Adrenal gland (tissue), 5 donors: ENCODE measurements at regions not wholly inside any gene's neighbourhood (a gene's known extent, or its start where the extent isn't known, plus 50 kb on each side); places are given as distances from the start of the nearest gene placed in this dataset.

ENCODE experiments used
- CTCF ChIP-seq, 6 experiments: fragments of 450-650 bp in 4 of 6; fragments of 200-600 bp in 2 of 6; sonication (generic) in 1 of 6; IDR thresholded peaks; 1 replicate in 5 of 6; 2 replicates in 1 of 6; pipeline versions ENCODE4 v1.5.1 to v1.8.0; 2016 to 2021; ENCODE audit warnings: antibody characterized with exemption in 6 of 6, mild to moderate bottlenecking in 2 of 6, moderate library complexity in 1 of 6
- POLR2A ChIP-seq, 2 donors: fragments of 450-650 bp; IDR thresholded peaks; one replicate each; pipeline ENCODE4 v1.6.1; 2017; ENCODE audit warnings: antibody characterized with exemption in 2 of 2, mild to moderate bottlenecking in 2 of 2, moderate library complexity in 1 of 2
- donor health status: DM: no; HTN: no; CAD: no.

GRCh38 chr6:164700497-164700896, 608.9 kb downstream of the C6orf118 start:
- TF ChIP-seq CTCF (IDR thresholded peaks at IDR 0.05), result no peak
- no peak for TF ChIP-seq POLR2A (IDR thresholded peaks at IDR 0.05)
